ENCODE measurements at regions not wholly inside any gene's neighbourhood (a gene's known extent, or its start where the extent isn't known, plus 50 kb on each side); places are given as distances from the start of the nearest gene placed in this dataset.

DNA sequence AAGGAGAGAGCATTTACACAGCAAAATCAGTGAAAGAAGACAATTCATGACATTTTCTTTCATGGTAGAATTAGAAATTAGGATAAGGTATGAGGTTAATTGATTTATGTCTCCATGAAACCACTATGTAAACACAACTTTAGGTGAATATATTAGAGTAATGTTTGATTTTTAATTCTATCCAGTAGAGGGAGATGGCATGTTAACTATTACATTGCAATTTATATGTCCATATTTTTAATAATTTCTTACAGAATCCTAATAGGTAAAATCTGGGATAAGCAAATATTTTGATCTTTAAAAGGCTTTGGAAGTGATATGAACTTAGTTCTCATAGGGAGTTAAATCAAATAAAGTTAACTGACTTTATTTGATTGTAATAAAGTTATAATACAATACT lies 373.4 kb upstream of the PDE3A start:
- Histone ChIP-seq H3K9me3 (no peaks in the 10 kb centered on the region), H3K4me3 (no peak overlapping the region), H3K27me3 (no peaks in the 10 kb centered on the region), H3K27ac (no peak overlapping the region), H3K4me1 (peaks cover 0 to 11% (median 0%) of the 10 kb centered on the region in 4 donors), H3K36me3 (no peaks in the 10 kb centered on the region)
- no peak for TF ChIP-seq POLR2A (IDR thresholded peaks at IDR 0.05)
- TF ChIP-seq, protein P1, sequence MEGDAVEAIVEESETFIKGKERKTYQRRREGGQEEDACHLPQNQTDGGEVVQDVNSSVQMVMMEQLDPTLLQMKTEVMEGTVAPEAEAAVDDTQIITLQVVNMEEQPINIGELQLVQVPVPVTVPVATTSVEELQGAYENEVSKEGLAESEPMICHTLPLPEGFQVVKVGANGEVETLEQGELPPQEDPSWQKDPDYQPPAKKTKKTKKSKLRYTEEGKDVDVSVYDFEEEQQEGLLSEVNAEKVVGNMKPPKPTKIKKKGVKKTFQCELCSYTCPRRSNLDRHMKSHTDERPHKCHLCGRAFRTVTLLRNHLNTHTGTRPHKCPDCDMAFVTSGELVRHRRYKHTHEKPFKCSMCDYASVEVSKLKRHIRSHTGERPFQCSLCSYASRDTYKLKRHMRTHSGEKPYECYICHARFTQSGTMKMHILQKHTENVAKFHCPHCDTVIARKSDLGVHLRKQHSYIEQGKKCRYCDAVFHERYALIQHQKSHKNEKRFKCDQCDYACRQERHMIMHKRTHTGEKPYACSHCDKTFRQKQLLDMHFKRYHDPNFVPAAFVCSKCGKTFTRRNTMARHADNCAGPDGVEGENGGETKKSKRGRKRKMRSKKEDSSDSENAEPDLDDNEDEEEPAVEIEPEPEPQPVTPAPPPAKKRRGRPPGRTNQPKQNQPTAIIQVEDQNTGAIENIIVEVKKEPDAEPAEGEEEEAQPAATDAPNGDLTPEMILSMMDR (IDR thresholded peaks at IDR 0.05), result peak in 3 of 6 experiments; percentile 9 to 27 (median 20)
- DNase-seq, result no peak

DNA sequence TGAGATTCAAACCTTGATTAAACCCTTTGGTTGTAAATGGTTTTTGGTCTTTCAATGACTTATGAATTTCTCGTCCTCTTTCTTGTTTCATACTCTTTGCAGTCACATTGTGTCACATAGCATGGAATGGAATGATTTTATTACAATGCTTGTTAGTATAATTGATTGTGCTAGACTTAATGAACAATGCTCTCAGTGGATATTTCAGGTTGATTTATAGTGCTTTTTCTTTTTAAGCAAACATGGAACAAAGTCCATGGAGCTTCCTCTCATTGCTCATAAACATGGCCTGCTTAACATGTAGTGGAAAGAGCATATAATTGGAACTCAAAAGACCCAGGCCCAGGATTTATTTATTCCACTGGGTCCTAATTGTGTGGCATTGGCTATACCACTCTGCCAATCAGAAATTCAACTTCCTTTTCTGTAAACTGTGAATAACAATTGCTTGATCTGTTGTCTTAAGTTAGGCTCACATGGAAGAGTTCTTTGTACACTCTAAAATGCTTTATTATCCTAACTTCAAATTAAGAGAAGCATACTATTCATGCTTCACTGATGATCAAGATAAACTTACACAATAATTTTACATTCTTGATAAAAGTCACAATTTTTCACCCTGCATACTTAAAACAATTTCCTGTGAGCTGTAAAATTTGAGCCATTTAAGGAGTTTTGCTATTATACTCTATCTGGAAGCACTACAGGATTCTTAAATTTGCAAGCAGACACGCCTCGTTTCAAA lies 370.5 kb upstream of the PDE3A start:
- Histone ChIP-seq H3K9me3 (no peaks in the 10 kb centered on the region), H3K4me3 (no peak overlapping the region), H3K27ac (no peak overlapping the region), H3K4me1 (peaks cover 0 to 7% (median 0%) of the 10 kb centered on the region in 4 donors), H3K27me3 (no peaks in the 10 kb centered on the region), H3K36me3 (no peaks in the 10 kb centered on the region)
- TF ChIP-seq, protein P1 (IDR thresholded peaks at IDR 0.05), result no peak
- TF ChIP-seq POLR2A (IDR thresholded peaks at IDR 0.05), result no peak
- DNase-seq, result no peak

DNA sequence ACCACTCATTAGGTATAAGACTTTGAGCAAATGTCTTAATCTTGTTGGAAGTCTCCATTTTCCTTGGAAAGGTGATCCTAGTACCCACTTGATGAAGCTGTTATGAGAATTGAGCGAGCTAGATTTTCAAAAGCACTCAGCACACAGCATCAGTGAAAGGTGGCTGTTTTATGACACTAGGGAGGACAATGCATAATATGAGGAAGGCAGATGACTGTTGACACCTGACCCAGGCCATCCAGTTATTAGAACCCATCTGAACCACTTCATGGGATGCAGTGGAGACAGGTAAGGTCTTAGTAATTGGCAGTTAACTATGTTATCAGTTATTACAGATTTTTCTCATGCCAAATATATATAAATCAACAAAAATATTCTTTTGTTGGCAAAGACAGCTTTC lies 369.9 kb upstream of the PDE3A start:
- Histone ChIP-seq H3K27ac (no peak overlapping the region), H3K36me3 (no peaks in the 10 kb centered on the region)
- no peak for DNase-seq

DNA sequence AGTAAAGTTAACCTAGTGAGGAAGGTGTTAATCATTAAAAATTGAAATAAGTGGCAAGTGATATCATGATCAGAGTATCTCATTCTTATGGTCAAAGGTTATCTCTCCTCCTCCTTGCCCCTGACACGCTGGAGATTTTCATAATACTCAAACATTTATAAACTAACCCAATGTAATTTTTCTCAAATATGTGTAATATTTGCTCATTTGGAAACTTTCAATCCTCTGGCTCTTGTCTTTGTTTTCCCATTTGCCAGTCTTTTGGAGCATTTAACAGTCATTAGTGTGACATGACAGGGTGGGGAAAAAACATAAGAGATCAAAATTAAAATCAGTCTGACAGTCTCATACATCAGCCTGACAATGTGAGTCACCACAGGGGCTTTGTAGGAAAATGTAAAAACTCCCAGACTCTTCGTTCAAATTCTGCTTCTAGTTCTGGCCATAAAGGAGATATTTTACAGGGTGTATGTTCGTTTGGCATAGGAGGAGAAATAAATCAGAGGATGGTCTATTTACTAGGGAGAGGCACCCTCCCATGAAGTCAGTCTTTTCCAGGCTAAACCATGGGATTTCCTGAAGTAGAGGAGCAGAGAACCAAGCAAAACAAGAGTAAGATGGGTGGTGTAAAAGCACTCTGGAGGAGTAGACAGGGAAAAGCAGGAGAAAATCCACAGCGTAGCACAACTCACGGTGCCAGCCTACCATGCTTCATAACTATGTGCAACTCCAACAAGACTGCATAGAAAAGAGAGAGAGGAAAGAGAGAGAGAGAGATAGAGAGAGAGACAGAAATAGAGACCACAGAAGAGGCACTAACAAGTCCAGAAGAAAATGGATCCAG lies 369.2 kb upstream of the PDE3A start:
- H3K27me3 ChIP-seq, result no peaks in the 10 kb centered on the region
- H3K4me3 ChIP-seq, result no peak overlapping the region
- no peak for TF ChIP-seq POLR2A (IDR thresholded peaks at IDR 0.05)
- TF ChIP-seq, protein P1 (IDR thresholded peaks at IDR 0.05), result no peak
- no peaks in the 10 kb centered on the region for H3K9me3 ChIP-seq
- no peak for DNase-seq
- no peaks in the 10 kb centered on the region for H3K36me3 ChIP-seq
- H3K4me1 ChIP-seq, result peaks cover 0 to 7% (median 0%) of the 10 kb centered on the region in 4 donors
- H3K27ac ChIP-seq, result peak overlapping the region in 2 of 4 donors; percentile 16 to 50

More for the DNA sequence above, 369.9 kb upstream of the PDE3A start:
- Histone ChIP-seq H3K4me1 (peaks cover 0 to 7% (median 0%) of the 10 kb centered on the region in 4 donors), H3K4me3 (no peak overlapping the region), H3K27me3 (no peaks in the 10 kb centered on the region), H3K9me3 (no peaks in the 10 kb centered on the region)
- TF ChIP-seq POLR2A (IDR thresholded peaks at IDR 0.05), result no peak
- TF ChIP-seq, protein P1 (IDR thresholded peaks at IDR 0.05), result no peak

DNA sequence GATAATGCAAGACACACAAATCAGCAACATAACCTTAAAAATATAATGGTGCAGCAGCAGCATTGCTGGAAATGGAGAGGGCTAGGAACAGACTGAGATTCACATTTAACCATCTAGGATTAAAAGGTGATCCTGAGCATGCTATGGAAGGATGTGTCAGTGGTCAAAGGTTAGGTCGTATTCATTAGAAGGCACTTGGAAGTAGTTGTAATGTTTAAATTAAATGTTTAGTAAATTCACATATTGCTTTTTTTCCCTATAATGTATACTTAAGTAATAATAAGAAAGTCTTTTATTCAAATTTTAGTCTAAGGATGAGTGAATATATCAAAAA lies 368.6 kb upstream of the PDE3A start:
- Histone ChIP-seq H3K27ac (peak overlapping the region in 1 of 4 donors; percentile 50), H3K4me3 (no peak overlapping the region), H3K4me1 (peaks cover 0 to 7% (median 0%) of the 10 kb centered on the region in 4 donors), H3K36me3 (no peaks in the 10 kb centered on the region), H3K27me3 (no peaks in the 10 kb centered on the region), H3K9me3 (no peaks in the 10 kb centered on the region)
- TF ChIP-seq, protein P1 (IDR thresholded peaks at IDR 0.05), result no peak
- no peak for TF ChIP-seq POLR2A (IDR thresholded peaks at IDR 0.05)
- peak in 1 of 3 donors; percentile 51 for DNase-seq

All from Peyer's patch (tissue), 4 donors.